ENCODE measurements at regions not wholly inside any gene's neighbourhood (a gene's known extent, or its start where the extent isn't known, plus 50 kb on each side); places are given as distances from the start of the nearest gene placed in this dataset.

DNA sequence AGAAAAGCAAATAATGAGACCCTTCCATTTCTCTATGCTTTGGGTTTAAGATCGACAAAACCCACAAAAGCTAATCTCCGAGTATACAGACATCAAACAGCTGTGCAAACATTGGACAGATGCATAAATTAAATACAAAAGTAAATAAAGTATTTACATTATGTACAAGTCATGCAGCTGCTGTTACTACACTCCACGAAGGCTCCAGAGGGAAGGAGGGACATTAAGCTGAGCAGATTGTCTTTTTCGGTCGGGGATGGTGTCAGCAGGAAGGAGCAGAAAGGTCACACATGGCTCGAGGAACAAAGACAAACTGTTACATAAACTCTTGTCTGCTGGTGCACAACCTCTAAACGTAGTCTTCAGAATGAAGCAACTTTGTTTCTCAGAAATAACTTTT, 88.8 kb upstream of the BARX2 start:
- TF ChIP-seq CTCF (conservative IDR thresholded peaks at IDR 0.05; ENCODE audit: low read depth, low read length) (no peak), EZH2 (IDR thresholded peaks at IDR 0.05; ENCODE audit: borderline replicate concordance, low read depth, low read length, poor library complexity, severe bottlenecking) (no peak)

DNA sequence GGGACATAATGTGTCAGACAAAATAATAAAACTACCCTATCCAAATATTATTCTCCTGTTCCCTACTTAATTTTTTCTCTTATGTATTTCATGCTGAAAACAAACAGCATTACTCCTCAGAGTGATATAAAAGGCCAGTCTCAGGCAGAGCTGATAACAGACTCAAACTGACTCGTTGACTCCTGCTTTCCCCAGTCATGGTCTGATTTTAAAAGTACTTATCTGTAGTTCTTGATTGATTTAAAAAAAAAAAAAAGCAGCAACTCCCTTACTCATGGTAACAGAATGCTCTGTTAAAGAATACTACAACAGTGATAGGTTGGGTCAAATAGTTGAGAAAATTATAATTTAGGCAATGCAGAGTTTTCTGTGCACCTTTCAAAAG, 90.3 kb upstream of the BARX2 start:
- TF ChIP-seq EZH2 (IDR thresholded peaks at IDR 0.05; ENCODE audit: borderline replicate concordance, low read depth, low read length, poor library complexity, severe bottlenecking) (no peak), CTCF (conservative IDR thresholded peaks at IDR 0.05; ENCODE audit: low read depth, low read length) (no peak)
- Histone ChIP-seq H3K27ac (ENCODE audit: low read depth, low read length, poor library complexity, severe bottlenecking) (no peak overlapping the region), H3K4me1 (ENCODE audit: insufficient read depth, low read length, poor library complexity, severe bottlenecking) (peaks cover 7% of the 10 kb centered on the region), H3K9me3 (ENCODE audit: low read depth, low read length, poor library complexity, severe bottlenecking) (no peaks in the 10 kb centered on the region), H3K36me3 (ENCODE audit: insufficient read depth, low read length, poor library complexity, severe bottlenecking) (no peaks in the 10 kb centered on the region), H3K4me3 (ENCODE audit: low read depth, low read length, poor library complexity, severe bottlenecking) (no peak overlapping the region), H3K27me3 (replicated peaks; ENCODE audit: insufficient read depth, low read depth, low read length, poor library complexity) (no peaks in the 10 kb centered on the region)
- ChIA-PET CTCF (no interaction called here), POLR2A (ENCODE audit: low non-redundant PET) (no interaction called here)
- intact Hi-C loops (cut with micrococcal nuclease; ENCODE audit: unreplicated experiment), result no loop called here
- BruUV-seq (replicated peaks), result no TSS peak
- no peak for DNase-seq (ENCODE audit: low spot score)

More for the DNA sequence above, 88.8 kb upstream of the BARX2 start:
- Histone ChIP-seq H3K9me3 (ENCODE audit: low read depth, low read length, poor library complexity, severe bottlenecking) (no peaks in the 10 kb centered on the region), H3K36me3 (ENCODE audit: insufficient read depth, low read length, poor library complexity, severe bottlenecking) (no peaks in the 10 kb centered on the region), H3K27ac (ENCODE audit: low read depth, low read length, poor library complexity, severe bottlenecking) (no peak overlapping the region), H3K4me1 (ENCODE audit: insufficient read depth, low read length, poor library complexity, severe bottlenecking) (peaks cover 4% of the 10 kb centered on the region), H3K4me3 (ENCODE audit: low read depth, low read length, poor library complexity, severe bottlenecking) (no peak overlapping the region), H3K27me3 (replicated peaks; ENCODE audit: insufficient read depth, low read depth, low read length, poor library complexity) (no peaks in the 10 kb centered on the region)
- no TSS peak for BruUV-seq (replicated peaks)
- ChIA-PET POLR2A (ENCODE audit: low non-redundant PET) (no interaction called here), CTCF (no interaction called here)
- DNase-seq (ENCODE audit: low spot score), result no peak
- intact Hi-C loops (cut with micrococcal nuclease; ENCODE audit: unreplicated experiment), result no loop called here

DNA sequence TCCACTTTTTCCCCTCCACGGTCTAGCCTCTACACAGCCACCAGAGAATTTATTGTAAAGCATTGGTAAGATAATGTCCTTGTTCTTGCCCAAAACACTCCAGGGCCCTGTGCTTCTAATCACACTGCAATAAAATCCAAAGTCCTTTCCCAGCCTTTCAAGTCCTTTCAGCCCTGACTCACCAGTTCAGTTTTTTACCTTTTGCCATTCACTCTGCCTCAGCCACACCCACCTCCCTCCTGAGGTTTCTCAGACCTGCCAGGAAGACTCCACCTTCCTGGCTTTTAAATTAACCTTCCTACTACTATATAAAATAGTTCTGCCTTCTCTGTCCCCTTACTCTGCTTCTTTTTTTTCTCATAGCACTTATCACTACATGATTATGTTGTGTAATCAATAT, 91.0 kb upstream of the ARHGAP32 start:
- intact Hi-C loops (cut with micrococcal nuclease; ENCODE audit: unreplicated experiment), result no loop called here
- Histone ChIP-seq H3K4me3 (ENCODE audit: low read depth, low read length, poor library complexity, severe bottlenecking) (no peak overlapping the region), H3K36me3 (ENCODE audit: insufficient read depth, low read length, poor library complexity, severe bottlenecking) (no peaks in the 10 kb centered on the region), H3K4me1 (ENCODE audit: insufficient read depth, low read length, poor library complexity, severe bottlenecking) (peaks cover 12% of the 10 kb centered on the region), H3K27ac (ENCODE audit: low read depth, low read length, poor library complexity, severe bottlenecking) (no peak overlapping the region), H3K27me3 (replicated peaks; ENCODE audit: insufficient read depth, low read depth, low read length, poor library complexity) (no peaks in the 10 kb centered on the region), H3K9me3 (ENCODE audit: low read depth, low read length, poor library complexity, severe bottlenecking) (no peaks in the 10 kb centered on the region)
- POLR2A ChIA-PET (ENCODE audit: low non-redundant PET), result no interaction called here
- TF ChIP-seq EZH2 (IDR thresholded peaks at IDR 0.05; ENCODE audit: borderline replicate concordance, low read depth, low read length, poor library complexity, severe bottlenecking), result no peak
- no peak for TF ChIP-seq CTCF (conservative IDR thresholded peaks at IDR 0.05; ENCODE audit: low read depth, low read length)
- CTCF ChIA-PET, result no interaction called here
- no peak for DNase-seq (ENCODE audit: low spot score)
- BruUV-seq (replicated peaks), result no TSS peak

Data from A673 (cell line).